ENCODE measurements at regions not wholly inside any gene's neighbourhood (a gene's known extent, or its start where the extent isn't known, plus 50 kb on each side); places are given as distances from the start of the nearest gene placed in this dataset.
"Not testable (repeated sequence)": the region's sequence is repeated elsewhere in the genome, so short reads cannot be mapped to it uniquely, and the experiment has no call there.

DNA sequence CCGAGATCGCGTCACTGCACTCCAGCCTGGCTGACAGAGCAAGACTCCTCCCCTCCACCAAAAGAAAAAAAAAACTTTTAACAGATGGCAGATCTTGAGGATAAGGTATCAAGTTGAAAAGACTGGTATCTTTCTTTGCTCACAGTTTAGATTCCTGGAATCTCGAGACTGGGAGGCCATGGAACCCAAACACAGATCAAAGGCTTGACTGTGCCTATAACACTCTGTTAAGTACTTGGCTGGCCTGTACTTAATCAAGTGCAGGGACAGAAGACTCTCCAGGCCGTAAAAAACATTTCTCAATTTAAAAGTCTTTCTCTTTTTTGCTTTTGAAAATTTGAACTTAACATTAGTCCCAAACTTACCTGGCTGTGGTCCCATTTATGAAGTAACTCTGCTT is 107.1 kb upstream of the ZNF516 start:
- no peak for DNase-seq

DNA sequence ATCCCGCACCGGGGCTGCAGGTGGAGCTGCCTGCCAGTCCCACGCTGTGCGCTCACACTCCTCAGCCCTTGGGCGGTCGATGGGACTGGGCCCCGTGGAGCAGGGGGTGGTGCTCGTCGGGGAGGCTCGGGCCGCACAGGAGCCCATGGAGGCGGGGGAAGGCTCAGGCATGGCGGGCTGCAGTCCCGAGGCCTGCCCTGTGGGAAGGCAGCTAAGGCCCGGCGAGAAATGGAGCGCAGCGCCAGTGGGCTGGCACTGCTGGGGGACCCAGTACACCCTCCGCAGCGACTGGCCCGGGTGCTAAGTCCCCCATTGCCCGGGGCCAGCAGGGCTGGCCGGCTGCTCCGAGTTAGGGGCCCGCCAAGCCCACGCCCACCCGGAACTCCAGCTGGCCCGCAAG is 105.0 kb upstream of the ZNF516 start:
- DNase-seq: not testable (repeated sequence)

DNA sequence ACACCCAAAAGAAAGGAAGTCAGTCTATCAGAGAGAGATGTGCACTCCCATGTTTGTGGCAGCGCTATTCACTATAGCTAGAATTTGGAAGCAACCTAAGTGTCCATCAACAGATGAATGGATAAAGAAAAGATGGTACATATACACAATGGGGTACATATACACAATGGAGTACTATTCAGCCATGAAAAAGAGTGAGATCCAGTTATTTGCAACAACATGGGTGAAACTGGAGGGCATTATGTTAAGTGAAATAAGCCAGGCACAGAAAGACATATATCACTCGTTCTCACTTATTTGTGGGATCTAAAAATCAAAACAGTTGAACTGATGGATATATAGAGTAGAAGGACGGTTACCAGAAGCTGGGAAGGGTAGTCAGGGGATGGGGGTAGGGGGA is 99.9 kb upstream of the ZNF516 start:
- no peak for DNase-seq

DNA sequence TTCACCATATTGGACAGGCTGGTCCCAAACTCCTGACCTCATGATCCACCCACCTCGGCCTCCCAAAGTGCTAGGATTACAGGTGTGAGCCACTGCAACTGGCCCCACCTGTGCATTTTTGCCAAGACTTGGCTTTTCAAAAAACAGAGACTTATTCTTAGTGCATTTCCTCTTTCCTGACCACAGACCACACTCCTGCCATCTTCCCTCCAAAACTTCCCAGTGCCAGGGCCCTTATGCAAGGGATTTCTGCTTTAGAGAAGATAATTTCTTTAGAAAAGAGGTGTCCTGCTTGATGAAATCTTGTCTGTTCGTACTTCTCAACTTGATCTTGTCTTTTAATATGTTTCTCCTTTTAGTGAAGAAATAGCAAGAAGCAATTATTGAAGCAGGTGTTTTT is 98.8 kb upstream of the ZNF516 start:
- no peak for DNase-seq

DNA sequence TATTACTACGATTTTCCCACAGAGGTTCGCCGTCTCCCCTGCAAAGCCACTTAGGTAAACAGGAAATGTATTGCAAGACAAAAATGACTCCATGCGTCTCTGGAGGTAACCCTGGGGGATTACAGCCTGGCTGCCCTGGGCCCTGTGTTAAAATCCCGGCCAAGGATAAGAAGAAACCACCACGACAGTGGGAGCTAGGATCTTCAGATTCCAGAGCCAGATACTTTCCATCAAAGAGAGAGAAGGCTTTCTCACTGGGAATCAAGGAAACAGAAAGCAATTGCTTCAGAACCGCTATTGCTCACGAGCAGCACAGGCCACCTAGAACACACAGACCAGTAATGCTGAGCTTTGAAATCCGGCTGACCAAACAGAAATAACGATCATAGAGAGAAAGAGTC is 97.9 kb upstream of the ZNF516 start:
- DNase-seq: peak; percentile 39

DNA sequence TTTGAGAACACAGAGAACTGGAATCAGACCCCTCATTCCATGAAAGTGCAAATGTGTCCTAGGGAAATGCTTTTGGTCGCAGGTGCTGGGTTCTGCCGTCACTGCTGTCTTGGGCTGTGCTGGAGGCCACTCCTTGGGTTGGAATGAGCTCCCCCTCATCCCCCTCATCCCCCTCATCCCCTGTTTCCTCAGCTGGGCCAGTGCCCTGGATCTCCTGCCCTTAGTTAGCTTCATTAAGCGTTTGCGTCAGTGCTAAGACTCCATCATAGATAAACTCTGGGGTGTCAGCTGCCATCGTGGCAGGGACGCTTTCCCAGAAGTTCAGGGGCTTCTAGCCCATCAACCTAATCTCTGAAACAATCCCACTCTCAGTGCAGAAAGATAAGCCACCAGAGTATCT is 97.1 kb upstream of the ZNF516 start:
- DNase-seq: no peak

DNA sequence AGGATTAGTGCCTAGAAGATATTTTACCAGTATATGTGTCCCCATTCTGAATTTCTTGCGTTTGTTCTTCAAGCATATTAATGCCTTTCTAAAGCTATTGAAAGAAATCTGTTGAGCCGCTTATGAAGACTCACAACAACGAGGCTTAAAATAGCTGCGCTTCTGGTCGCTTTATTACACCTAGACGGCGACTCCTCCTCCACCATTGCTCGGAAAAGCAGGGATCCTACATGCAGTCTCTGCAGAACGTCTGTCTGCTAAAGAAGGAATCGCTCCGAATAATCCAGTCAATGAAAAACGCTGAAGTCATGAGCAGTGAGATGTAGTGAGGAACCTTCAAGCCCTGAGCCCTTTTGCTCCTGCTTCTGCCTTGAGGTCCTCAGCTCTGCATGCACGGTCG is 94.8 kb upstream of the ZNF516 start:
- no peak for DNase-seq

DNA sequence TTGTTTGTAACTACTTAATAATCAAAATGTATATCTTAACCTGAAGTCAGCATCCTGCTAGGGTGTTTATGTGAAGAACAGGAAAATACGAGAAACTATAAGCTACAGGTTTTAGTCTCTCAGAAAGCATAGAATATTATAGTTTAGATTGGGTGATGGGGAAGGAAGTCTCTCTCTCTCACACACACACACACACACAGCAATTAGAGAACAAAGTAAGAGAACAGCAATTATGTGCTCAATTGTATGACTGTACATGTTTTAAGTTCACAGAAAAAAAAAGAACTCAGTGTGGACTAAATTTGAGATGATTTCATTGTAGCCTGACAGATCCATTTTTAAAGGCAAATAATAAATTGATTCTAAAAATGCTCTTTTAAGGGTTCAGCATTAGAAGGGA is 94.3 kb upstream of the ZNF516 start:
- no peak for DNase-seq

DNA sequence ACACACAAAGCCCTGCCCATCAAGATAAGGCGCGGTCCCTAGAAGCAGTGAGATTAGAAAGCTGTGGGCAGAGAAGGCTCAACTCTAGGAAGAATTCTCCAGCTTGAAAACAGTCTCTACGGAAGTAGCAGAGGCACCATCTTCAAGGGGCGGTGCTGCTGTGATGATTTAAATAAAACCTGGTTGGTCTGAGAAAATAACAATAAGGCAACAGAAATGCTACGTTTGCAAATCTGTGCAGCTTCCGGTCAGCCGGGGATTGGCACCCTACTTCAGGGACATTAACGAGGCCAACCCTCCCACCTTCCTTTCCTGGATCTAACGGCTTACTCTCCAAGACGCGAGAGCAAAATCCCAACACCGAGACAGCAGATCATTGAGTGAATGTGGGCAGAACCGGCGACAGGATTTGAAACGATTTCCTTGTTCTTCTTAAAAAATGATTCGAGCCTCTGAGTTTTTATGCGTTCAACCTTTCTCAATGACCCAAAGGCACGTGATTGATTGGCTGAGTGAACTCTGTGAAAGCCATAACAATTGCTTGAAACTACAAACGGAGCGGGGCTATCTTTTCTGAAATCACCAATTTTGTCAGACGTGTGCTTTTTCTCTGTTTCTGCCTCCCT is 93.7 kb upstream of the ZNF516 start:
- DNase-seq: no peak

DNA sequence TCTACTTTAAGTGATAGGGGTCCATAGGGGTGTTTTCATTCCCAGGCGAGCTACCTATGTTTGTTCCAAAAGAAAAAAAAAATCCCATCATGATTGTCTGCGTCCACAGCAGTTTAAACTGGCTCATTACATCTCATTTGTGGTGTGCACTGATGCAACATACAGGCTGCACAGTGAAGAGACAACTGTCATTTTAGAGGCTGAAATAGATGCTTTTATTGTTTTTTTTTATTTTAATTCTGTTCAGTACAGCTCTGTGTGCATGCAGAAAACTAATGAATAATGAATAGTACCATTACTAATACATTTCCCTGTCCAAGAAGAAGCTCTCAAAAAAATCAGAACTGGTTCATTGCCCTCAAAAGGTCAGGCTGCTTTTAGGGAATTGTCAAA is 92.8 kb upstream of the ZNF516 start:
- no peak for DNase-seq

DNA sequence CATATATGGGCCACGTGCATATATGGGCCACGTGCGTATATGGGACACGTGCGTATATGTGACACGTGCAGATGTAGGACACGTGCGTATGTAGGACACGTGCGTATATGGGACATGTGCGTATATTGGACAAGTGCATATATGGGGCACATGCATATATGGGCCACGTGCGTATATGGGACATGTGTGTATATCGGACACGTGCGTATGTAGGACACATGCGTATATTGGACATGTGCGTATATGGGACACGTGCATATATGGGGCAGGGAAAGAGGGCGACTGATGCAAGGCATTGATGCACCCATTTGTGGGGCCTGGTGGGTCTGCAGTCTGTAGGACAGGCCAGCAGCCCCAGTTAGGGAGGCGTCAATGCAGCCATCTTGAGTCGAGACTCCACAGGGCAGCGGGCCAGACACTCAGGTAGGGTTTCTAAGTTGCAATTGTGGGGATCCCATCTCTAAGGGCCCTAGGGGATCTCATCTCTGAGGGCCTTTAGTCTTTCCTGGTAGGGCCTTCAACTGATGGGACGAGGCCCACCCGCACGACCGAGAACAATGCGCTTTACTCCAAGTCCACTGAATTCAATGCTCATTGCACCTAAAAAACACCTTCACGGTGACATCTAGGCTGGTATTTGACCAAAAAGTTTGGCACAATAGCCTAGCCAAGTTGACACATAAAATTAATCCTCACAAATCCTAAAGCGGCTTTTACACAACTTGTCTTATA is 92.3 kb upstream of the ZNF516 start:
- DNase-seq: no peak

DNA sequence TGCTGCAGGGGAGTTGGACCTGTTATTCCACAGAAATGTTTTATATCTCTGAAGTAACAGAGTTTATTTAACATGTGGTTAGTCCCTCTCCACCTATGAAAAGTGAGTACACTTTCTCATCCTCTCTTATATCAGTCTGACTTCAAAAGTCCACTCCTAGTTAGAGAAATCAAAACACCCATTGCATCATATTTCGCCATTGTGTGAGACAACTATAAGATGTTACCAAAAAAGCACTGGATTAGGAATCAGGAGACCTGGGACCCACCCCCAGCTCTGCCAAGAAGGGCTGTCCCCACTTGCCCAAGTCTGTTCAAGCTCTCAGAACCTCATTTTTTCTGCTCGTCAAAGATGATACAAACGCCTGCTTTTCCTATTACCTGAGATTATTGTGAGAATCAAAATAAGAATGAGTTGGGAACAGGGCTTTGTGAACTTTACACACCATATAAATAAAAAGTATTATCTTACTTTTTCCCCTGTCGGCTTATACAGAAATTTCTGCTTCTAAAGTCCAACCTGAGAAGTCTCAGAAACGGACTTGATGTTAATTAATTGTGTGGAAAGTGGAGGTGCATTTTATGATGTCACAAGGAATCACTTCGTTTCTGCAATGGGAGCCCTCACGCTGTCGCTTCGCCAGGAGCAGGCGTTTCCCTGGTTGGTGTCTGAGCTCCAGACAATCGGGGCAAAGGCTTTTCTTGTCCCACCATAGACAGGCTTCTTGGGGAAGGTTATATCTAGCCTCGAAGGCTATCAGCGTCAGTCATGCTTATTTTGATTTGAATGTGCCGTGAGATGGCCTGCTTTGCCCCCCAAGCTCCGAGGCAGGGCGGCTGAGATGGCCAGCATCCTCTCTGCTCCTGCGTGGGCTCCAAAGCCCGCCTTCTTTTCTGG is 89.6 kb upstream of the ZNF516 start:
- DNase-seq: no peak

DNA sequence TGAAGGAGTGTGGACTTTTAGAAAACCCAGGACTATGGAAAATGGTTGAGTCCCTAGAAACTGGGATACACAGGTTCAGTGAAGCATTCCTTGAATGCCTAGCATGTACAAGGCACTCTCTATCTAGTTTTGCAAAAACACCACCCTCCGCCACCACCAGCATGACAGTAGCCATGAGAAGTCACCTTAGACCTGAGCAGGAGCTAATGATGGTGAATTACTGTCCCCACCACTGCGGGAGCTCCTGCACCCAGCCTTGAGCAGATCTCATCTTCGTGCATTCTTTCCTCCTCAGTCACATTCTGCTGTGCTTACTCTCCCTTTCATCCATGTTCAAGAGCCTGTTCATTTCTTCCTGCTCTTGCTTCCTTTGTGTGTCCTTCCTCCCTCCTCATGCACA is 86.2 kb upstream of the ZNF516 start:
- DNase-seq: no peak

DNA sequence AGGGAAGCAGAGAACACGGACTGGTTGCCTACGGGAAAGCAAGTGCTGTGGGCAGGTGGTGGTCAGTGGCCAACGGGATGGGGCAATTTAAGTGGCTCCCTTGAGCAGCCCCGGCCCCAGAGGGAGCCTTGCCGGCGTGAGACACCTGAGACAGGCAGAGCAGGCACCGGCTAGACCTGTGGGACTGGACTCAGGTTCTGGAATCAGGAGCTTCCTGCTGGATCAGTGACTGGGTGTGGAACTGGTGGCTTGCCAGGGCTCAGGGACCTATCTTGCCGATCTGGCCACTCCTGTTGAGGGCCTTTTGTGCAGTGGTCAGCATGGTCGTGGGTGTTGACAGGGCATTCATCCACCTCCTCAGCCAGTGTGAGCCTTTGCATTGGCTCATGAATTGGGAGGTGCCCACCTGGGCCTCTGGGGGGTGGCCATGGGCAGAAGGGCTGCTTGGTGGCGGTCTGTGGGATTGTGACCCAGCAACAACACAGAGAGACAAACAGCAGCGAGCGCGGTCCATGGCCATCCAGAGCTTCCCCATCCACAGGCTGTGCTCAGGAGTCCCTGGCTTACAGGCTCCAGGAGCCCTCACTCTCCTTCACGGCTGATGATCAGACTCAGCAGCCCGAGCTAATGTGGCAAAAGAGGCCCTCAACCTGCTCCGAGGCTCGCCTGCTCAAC is 85.4 kb upstream of the ZNF516 start:
- DNase-seq: no peak

DNA sequence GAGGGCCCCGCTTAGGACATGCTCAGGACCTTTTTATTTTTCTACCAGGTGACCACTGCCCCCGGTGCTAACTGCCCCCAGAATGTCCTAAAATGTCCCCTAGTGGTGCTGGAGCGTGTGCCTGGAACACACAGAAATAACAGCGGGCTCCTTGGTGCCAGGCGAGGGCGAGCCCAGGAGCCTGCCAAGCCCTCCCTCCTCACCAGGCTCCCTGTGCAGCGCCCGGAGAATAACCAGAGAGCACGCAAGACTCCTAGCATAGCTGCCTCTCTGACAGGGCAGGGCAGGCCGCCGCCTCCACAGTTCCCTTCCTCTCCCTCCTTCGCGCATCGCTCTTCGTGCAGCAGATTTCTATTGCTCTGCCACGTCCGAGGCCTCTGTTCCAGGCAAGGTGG is 84.3 kb upstream of the ZNF516 start:
- no peak for DNase-seq

DNA sequence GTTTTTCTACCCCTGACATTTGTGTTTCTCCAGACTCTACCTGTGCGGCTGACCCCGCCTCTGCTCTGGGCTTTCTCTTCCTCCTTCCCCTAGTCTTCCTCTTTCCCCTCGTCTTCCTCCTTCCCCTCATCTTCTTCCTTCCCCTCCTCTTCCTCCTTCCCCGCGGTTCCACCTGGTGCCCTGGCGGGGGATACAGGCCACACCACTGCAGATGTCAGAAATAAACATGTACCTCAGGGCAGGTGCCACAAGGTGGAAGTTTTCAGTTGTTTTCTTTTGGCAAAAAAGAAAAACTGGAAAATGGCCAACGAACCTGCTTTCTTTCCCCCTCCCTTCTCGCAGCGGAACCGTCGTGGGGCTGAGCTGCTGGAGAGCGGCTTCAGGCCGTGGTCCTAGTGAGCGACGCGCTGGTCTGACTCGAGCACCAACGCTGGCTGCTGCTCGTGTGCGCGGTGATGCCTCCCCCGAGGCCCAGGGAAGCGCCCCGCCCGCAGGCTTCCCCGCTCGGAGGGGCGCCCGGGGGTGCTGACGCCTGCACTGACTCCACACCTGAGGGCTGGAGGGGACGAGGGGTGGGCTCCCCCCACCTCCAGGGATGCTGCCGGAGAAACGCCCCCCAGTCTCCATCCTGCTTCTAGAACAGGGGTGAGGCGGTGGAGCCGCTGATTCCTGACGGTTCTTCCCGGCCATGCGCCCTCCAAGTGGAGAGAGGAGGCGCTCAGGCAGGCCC is 83.7 kb upstream of the ZNF516 start:
- no peak for DNase-seq

DNA sequence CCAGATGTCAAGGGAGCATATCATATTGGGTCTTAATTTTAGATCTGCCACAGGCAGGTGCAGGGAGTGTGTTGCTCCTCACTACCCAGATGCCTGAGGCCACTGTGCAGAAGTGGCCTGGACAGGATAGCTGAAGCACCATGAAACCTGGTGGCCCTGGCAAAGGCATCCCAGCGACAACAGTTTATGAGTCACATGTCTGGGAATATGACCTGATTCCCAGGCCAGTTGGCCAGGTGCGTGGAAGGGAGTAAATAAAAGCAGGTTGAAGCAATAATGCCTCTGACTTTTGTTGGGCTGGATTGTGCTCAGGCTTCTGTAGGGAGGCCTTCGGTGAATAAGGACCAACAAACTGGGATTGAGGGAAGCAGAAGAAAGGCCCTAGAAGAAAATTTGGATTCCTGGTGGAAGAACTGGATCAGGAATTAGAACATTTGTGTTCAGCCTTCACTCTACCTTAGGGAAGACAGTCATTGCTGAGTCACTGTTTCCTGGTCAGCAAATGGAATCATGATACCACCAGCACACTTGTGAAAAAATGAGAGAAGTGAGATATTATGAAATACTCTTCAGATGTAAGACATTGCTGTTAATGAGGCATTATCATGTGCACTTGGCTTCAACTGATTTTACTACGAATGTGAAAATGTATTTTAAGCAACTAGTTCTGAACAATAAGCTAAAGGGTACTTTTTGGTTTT is 78.4 kb upstream of the ZNF516 start:
- DNase-seq: no peak

DNA sequence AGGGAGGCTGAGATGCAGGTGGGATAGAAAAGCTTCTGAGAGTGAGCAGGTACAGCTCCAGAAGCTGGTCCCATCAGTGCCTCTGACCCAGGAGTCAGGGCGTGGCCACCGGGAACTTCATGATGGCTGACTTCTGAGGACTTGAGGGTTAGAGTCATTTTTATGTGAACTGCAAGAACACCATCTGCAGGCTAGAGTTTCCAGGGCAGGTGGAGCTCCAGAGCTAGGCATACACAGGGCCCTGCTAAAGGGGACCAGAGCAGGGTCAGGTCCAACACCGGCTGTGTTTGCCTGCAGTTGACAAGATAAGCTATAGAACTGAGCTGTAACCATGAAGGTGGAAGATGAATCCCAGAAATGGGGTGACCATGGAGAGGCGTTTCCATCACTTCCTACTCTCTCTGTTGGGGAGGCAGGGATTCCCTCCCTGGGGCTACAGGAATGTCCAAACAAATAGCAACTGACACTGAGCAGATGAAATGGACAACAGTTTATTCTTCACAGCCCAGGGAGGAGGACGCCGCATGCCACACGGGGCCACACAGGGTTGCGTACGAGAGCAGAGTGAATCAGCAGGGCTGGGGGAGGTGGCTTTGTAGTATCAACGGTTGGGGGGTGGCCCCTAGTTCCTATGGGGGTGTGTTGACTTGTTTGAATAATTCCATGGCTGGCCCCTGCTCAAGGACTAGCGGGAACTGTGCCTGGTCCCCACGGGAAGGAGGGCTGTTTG is 77.6 kb upstream of the ZNF516 start:
- no peak for DNase-seq

DNA sequence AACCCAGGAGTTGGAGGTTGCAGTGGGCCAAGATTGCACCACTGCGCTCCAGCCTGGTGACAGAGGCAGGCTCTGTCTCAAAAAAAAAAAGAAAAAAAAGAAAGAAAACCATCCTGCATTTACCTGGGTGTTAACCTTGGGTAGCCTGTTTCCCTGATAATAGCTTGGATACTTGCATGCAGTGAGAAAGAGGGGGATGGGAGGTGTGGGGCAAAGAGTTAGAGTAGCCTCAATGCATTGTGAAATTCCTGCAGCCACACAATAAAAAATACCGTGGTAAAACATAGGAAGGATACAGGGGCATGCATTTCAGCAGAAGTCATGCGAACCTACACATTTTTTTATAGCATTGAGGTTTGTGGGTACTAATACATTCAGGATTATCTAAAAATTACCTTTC is 76.6 kb upstream of the ZNF516 start:
- DNase-seq: no peak

DNA sequence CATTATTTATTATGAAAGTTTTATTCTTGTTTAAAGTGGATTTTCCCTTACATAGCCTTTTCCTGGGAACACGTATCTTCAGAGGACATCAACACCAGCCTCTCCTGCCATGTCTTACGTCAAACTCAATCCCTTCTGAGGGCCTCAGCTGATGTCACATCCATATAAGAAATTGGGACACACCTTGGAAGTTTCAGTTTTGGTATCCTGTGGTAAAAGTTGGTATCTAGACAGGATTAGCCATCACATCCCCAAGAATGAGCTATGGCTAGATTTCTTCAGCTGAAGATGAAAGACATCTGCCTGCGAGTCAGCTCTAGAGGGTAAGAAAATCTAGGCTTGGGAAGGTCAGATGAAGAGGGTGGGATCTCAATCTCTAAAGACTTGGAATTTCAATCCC is 75.8 kb upstream of the ZNF516 start:
- no peak for DNase-seq

DNA sequence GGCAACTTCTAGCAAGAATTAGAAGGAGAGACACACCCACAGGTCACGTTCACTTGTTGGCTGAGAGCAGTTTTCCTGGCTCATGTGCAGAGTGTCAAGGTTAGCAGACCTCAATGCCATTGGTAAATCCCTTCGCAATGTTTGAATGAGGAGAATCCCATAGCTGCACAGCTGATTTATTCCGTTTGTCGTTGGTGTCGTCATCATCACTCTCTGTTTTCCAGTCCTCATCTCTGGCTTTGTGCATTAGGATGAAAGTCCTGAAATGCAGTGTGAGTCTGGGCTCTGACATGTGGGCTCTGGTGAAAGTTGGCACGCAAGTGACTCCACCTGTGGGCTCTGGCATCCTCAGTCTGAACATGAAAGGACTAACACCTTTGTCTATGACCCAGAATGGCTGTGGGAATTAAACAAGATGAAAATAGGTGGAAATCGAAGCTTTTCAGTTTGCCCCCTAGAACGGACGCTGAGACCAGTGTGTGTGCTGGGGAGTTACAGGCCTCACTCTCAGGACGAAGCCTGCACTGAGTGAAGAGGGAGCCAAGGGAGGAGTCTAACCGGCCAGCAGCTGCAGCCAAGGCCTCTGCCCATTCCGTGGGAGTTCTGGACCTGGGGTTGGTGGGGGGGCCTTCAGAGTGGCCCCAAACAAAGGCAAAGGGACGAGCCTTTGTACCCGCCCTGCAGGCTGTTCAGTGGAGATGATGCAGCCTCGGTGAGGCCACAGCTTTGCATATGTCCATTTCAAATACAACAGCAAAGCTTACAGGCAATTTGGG is 74.8 kb upstream of the ZNF516 start:
- no peak for DNase-seq

All from NCI-H2107 (cell line).